AG04450 (cell line): ENCODE measurements at regions not wholly inside any gene's neighbourhood (a gene's known extent, or its start where the extent isn't known, plus 50 kb on each side); places are given as distances from the start of the nearest gene placed in this dataset.

Experiments used
- CTCF ChIA-PET: fragments of 300-600, 350-600 bp; formaldehyde crosslinking; extraction: SDS; loops from one replicate; lab custom pipeline; 2022; ENCODE audit warnings: antibody characterized with exemption, inconsistent platforms; lab: Charles Lee
- POLR2A ChIA-PET: fragments of 350-600 bp; formaldehyde crosslinking; extraction: SDS; loops from one replicate; lab custom pipeline; 2021; ENCODE audit warnings: antibody characterized with exemption, inconsistent platforms; lab: Yijun Ruan, JAX
- DNase-seq: peaks from one replicate; pipeline ENCODE4 v3.0.0-alpha.2; 2011; ENCODE audit warnings: low read depth, low spot score
- H3K27ac ChIP-seq: one replicate; pipeline ENCODE4 v1.5.1; 2012; ENCODE audit warnings: low read depth, low read length, control low read depth
- H3K27me3 ChIP-seq: one replicate; pipeline ENCODE4 v1.6.0; 2012; ENCODE audit warnings: low read length; ENCODE audit not compliant: control insufficient read depth, insufficient read depth
- H3K4me3 ChIP-seq: 2 replicates; pipeline ENCODE4 v1.5.1; 2011; ENCODE audit warnings: mild to moderate bottlenecking, low read depth, low read length, control low read depth
- H3K9me3 ChIP-seq: 2 replicates; pipeline ENCODE4 v1.5.1; 2012; ENCODE audit warnings: low read length; ENCODE audit not compliant: control insufficient read depth, insufficient read depth
- CTCF ChIP-seq: IDR thresholded peaks from 2 replicates; pipeline ENCODE4 v1.5.1; 2011; ENCODE audit warnings: low read depth, low read length, control low read depth, inconsistent platforms

DNA sequence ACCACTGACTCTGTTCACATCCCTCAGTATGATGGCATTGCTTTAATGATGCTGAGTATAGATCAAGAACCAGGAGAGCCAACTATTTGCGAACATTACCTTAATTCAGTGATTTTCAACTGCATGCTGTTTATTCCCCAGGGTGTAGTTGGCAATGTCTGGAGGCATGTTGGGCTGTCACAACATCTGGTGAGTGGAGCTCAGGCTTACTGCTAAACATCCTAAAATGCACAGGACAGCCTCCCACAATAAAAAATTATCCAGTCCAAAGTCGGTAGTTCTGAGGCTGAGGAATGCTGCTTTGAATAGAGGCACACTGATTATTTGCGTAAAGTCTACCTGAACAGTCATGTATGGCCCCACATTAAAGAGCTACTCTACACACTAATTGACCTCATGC lies 94.8 kb upstream of the OPRM1 start:
- TF ChIP-seq CTCF: no peak
- ChIA-PET POLR2A (no interaction called here), CTCF (no interaction called here)
- Histone ChIP-seq H3K27me3 (no peaks in the 10 kb centered on the region), H3K27ac (no peak overlapping the region), H3K9me3 (peaks cover 3% of the 10 kb centered on the region; the same call in 1 of the 2 replicates), H3K4me3 (no peak overlapping the region)
- no peak for DNase-seq

DNA sequence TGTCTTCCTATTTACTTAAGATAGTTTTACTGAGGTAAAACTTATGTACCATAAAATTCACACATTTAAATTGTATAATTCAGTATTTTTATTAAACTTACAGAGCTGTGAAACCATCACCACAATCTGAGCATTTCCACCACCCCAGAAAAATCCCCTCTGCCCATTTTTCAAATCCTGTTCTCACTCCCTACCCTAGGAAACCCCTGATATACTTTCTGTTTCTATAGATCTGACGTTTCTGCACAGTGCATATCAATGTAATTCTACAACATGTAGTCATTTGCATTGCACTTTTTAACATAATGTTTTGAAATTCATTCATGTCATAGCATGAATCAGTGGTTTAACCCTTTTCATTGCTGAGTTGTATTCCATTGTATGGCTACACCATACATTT lies 96.7 kb upstream of the OPRM1 start:
- no peak overlapping the region for H3K27ac ChIP-seq
- no peak for TF ChIP-seq CTCF
- H3K9me3 ChIP-seq: peaks cover 7% of the 10 kb centered on the region
- H3K4me3 ChIP-seq: no peak overlapping the region
- ChIA-PET CTCF (interaction anchor here (0.7 kb wide), 1 partner anchor 863 kb away, joined by 3 read pairs; no protein-coding TSS in a partner anchor), POLR2A (no interaction called here)
- no peaks in the 10 kb centered on the region for H3K27me3 ChIP-seq
- DNase-seq: no peak

DNA sequence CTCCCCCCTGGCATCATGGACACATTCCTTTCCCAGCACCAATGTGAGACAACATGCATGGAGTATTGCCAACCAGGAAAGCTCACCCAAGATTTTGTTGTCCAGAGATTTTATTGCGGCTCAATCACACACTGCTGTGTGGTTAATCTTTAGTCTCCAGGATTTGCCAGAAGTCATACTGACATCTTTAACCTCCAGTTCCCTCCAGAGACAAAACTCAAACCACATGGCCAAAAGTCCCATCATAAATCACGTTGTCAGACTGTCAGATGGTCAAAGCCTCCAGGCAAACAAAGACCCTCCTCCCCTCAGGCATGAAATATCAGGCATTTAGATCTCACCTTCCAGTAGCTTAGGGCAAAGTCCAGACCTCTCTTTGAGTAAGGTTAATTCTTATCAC lies 97.3 kb upstream of the OPRM1 start:
- Histone ChIP-seq H3K4me3 (no peak overlapping the region), H3K27ac (no peak overlapping the region), H3K27me3 (no peaks in the 10 kb centered on the region), H3K9me3 (peaks cover 7% of the 10 kb centered on the region)
- TF ChIP-seq CTCF: no peak
- no peak for DNase-seq
- ChIA-PET POLR2A (no interaction called here), CTCF (no interaction called here)

GRCh38 chr6:153938876-153939275 lies 100.2 kb upstream of the OPRM1 start:
- CTCF ChIA-PET: no interaction called here
- Histone ChIP-seq H3K4me3 (no peak overlapping the region), H3K27me3 (no peaks in the 10 kb centered on the region), H3K27ac (no peak overlapping the region), H3K9me3 (peaks cover 7% of the 10 kb centered on the region)
- POLR2A ChIA-PET: no interaction called here
- TF ChIP-seq CTCF: no peak
- DNase-seq: no peak

DNA sequence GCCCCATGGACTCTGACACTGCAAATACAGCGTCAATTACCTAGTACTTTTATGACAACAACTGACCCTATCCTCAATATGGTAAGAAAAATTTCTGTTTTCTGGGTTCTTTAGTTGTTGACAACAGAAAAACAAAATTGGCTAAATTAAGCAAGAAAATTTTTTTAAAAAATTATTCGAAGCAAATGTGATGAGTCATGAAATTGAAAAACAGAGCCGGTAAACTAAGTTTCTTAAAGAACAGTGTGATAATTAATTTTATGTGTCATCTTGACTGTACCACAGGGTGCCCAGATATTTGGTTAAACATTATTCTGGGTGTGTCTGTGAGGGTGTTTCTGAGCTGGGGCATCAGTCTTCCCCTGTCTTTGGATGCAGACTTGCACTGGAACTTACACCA lies 107.6 kb upstream of the OPRM1 start:
- Histone ChIP-seq H3K27ac (no peak overlapping the region), H3K9me3 (peaks cover 5% of the 10 kb centered on the region; the same call in 1 of the 2 replicates), H3K4me3 (no peak overlapping the region), H3K27me3 (no peaks in the 10 kb centered on the region)
- DNase-seq: no peak
- CTCF ChIA-PET: no interaction called here
- POLR2A ChIA-PET: no interaction called here
- TF ChIP-seq CTCF: no peak
